HepG2 (cell line): ENCODE measurements at regions not wholly inside any gene's neighbourhood (a gene's known extent, or its start where the extent isn't known, plus 50 kb on each side); places are given as distances from the start of the nearest gene placed in this dataset.

Experiments used
- ATAC-seq: fragments of 200-7000 bp; cut with Tn5 transposase; 3 replicates; pipeline ENCODE4 v1.9.1; 2020; ENCODE audit warnings: mild to moderate bottlenecking, moderate library complexity
- BruUV-seq: library from RNA; stranded (reverse); fragments of 400-500 nt; replicated peaks from 2 replicates; lab custom pipeline; 2021; lab: Mats Ljungman, UMichigan
- CTCF ChIA-PET: fragments of 300-600 bp; formaldehyde crosslinking; extraction: SDS; loops from one replicate; lab custom pipeline; 2021; ENCODE audit warnings: low total read pairs, inconsistent platforms, low intra/inter-chr PET ratio; lab: Yijun Ruan, JAX
- POLR2A ChIA-PET: fragments of 350-600 bp; sonication (Branson Sonifier 250); formaldehyde crosslinking; loops from one replicate; lab custom pipeline; 2020; ENCODE audit warnings: antibody characterized with exemption, inconsistent platforms; lab: Yijun Ruan, JAX
- DNase-seq: peaks from one replicate; pipeline ENCODE4 v3.0.0-alpha.2; 2015; ENCODE audit warnings: low spot score
- FAIRE-seq: peaks from 3 replicates; lab custom pipeline; 2011; peaks lifted over from hg19 to GRCh38; lab: Jason Lieb, UNC
- H2AFZ ChIP-seq: one replicate; pipeline ENCODE4 v1.6.1; 2011; ENCODE audit warnings: low read length, inconsistent platforms
- H3K27ac ChIP-seq: fragments of 300-600 bp; 3 replicates; pipeline ENCODE4 v1.8.0; 2011; ENCODE audit warnings: mixed run types, mild to moderate bottlenecking, mixed read lengths, low read length, inconsistent platforms; ENCODE audit not compliant: insufficient read depth; ENCODE audit errors: extremely low read length
- H3K27me3 ChIP-seq, 2 experiments: fragments of 200-600 bp in 1 of 2; 2 replicates in 1 of 2; 3 replicates in 1 of 2; pipeline versions ENCODE4 v1.6.0 to v1.8.0; 2011; ENCODE audit warnings: low read length in 2 of 2, mild to moderate bottlenecking in 2 of 2, moderate library complexity in 2 of 2, inconsistent platforms in 1 of 2; ENCODE audit not compliant: insufficient read depth in 2 of 2, control insufficient read depth in 1 of 2
- H3K36me3 ChIP-seq, 2 experiments: fragments of 200-600 bp in 1 of 2; replicated peaks in 1 of 2; 2 replicates in 1 of 2; 3 replicates in 1 of 2; pipeline versions ENCODE4 v1.5.1 to v1.8.0; 2011; ENCODE audit warnings: low read length in 2 of 2, inconsistent platforms in 1 of 2; ENCODE audit not compliant: insufficient read depth in 2 of 2, control insufficient read depth in 1 of 2
- H3K4me1 ChIP-seq: 2 replicates; pipeline ENCODE4 v1.5.1; 2012; ENCODE audit warnings: low read length, inconsistent platforms; ENCODE audit not compliant: insufficient read depth
- H3K4me2 ChIP-seq: 2 replicates; pipeline ENCODE4 v1.6.0; 2011; ENCODE audit warnings: low read depth, low read length, inconsistent platforms
- H3K4me3 ChIP-seq, 3 experiments: fragments of 200-600 bp in 1 of 3; sonication (generic), shearing (Covaris generic) in 1 of 3; replicated peaks in 1 of 3; 2 replicates each; pipeline ENCODE4 v1.5.1; 2011 to 2016; ENCODE audit warnings: low read length in 3 of 3, inconsistent platforms in 2 of 3, low read depth in 2 of 3, mild to moderate bottlenecking in 2 of 3, control low read depth in 1 of 3, mixed read lengths in 1 of 3; ENCODE audit not compliant: insufficient read depth in 1 of 3
- H3K79me2 ChIP-seq: one replicate; pipeline ENCODE4 v1.6.1; 2011; ENCODE audit warnings: low read length, inconsistent platforms; ENCODE audit not compliant: insufficient read depth
- H3K9ac ChIP-seq: 2 replicates; pipeline ENCODE4 v1.6.0; 2011; ENCODE audit warnings: mild to moderate bottlenecking, low read depth, low read length, inconsistent platforms; ENCODE audit not compliant: insufficient read depth
- H3K9me3 ChIP-seq: 2 replicates; pipeline ENCODE4 v1.5.1; 2012; ENCODE audit warnings: mild to moderate bottlenecking, low read length
- H4K20me1 ChIP-seq: 2 replicates; pipeline ENCODE4 v1.6.0; 2011; ENCODE audit warnings: inconsistent platforms, mild to moderate bottlenecking, low read length, moderate library complexity; ENCODE audit not compliant: insufficient read depth
- CBX2 ChIP-seq, 2 experiments: fragments of 200-600 bp in 1 of 2; sonication (generic); formaldehyde crosslinking in 1 of 2; IDR thresholded peaks; 2 replicates each; pipeline versions ENCODE4 v1.7.0 to v1.8.1; 2018 to 2022; ENCODE audit warnings: low read depth in 2 of 2, low read length in 1 of 2, mild to moderate bottlenecking in 1 of 2, missing genetic modification reagents in 1 of 2
- CCAR2 ChIP-seq: fragments of 200-400 bp; formaldehyde crosslinking; optimal IDR thresholded peaks from 2 replicates; pipeline ENCODE3; 2018; ENCODE audit warnings: low read depth, mild to moderate bottlenecking, low read length, moderate library complexity
- CEBPZ ChIP-seq: IDR thresholded peaks from 2 replicates; pipeline ENCODE4 v1.6.1; 2012; ENCODE audit warnings: low read length, improper control_type of control experiment
- NKX3-1 ChIP-seq: sonication (generic); formaldehyde crosslinking; IDR thresholded peaks from 2 replicates; pipeline ENCODE4 v1.5.0; 2020; ENCODE audit warnings: missing genetic modification reagents
- PRMT3 ChIP-seq: sonication (generic); formaldehyde crosslinking; IDR thresholded peaks from 2 replicates; pipeline ENCODE4 v1.8.1; 2022; ENCODE audit warnings: low read depth, mild to moderate bottlenecking, moderate library complexity, missing genetic modification reagents, borderline replicate concordance
- PRPF4 ChIP-seq: fragments of 200-400 bp; formaldehyde crosslinking; IDR thresholded peaks from 2 replicates; pipeline ENCODE4 v1.6.1; 2016; ENCODE audit warnings: low read length, low read depth; ENCODE audit not compliant: poor library complexity, severe bottlenecking
- PTBP1 ChIP-seq: fragments of 200-400 bp; formaldehyde crosslinking; IDR thresholded peaks from 2 replicates; pipeline ENCODE4 v1.6.1; 2018; ENCODE audit warnings: low read length, low read depth; ENCODE audit not compliant: poor library complexity, severe bottlenecking
- TBL1XR1 ChIP-seq: fragments of 150-350 bp; IDR thresholded peaks from 2 replicates; pipeline ENCODE4 v1.6.1; 2014; ENCODE audit warnings: borderline replicate concordance, low read length; ENCODE audit not compliant: partially characterized antibody
- U2AF1 ChIP-seq: fragments of 200-400 bp; formaldehyde crosslinking; optimal IDR thresholded peaks from 2 replicates; pipeline ENCODE3; 2017; ENCODE audit warnings: mild to moderate bottlenecking, low read depth, low read length
- XRCC5 ChIP-seq: fragments of 200-400 bp; formaldehyde crosslinking; optimal IDR thresholded peaks from 2 replicates; pipeline ENCODE3; 2017; ENCODE audit warnings: mild to moderate bottlenecking, low read length
- ZNF713 ChIP-seq: sonication (generic); formaldehyde crosslinking; IDR thresholded peaks from 2 replicates; pipeline ENCODE4 v1.4.0; 2020; ENCODE audit warnings: mild to moderate bottlenecking, missing genetic modification reagents
- ZNF777 ChIP-seq: sonication (generic); formaldehyde crosslinking; IDR thresholded peaks from 2 replicates; pipeline ENCODE4 v1.4.0; 2020; ENCODE audit warnings: missing genetic modification reagents
- WGBS: methylation state at CpG from one replicate; pipeline ENCODE4 v1.1.6; 2017; ENCODE audit warnings: low lambda C conversion rate; 5-methylcytosine and 5-hydroxymethylcytosine counted together
- in situ Hi-C: cut with HindIII; loops from 2 replicates; pipeline ENCODE4 v1.10.0; 2017; ENCODE audit warnings: low pct_unique_long_range_greater_than_20kb; ENCODE audit not compliant: extremely low pct_ligation_motif_present
- intact Hi-C: fragments of 100-400 bp; cut with micrococcal nuclease; formaldehyde crosslinking; loops from one replicate; pipeline ENCODE4 v1.10.0; 2022; ENCODE audit not compliant: unreplicated experiment
- TF ChIP-seq, protein P1 (sequence below): IDR thresholded peaks from 2 replicates; pipeline ENCODE4 v1.6.1; 2018; ENCODE audit warnings: missing genetic modification reagents
- TF ChIP-seq, protein P2 (sequence below): sonication (generic); formaldehyde crosslinking; IDR thresholded peaks from 2 replicates; pipeline ENCODE4 v1.4.0; 2020; ENCODE audit warnings: mild to moderate bottlenecking, missing genetic modification reagents

GRCh38 chr13:53123536-53123935 is 94.9 kb downstream of the OLFM4 start:
- no peaks in the 10 kb centered on the region for H3K27me3 ChIP-seq
- no peak for DNase-seq
- no peaks in the 10 kb centered on the region for H3K36me3 ChIP-seq
- no peak for FAIRE-seq
- WGBS, result 0% methylated on average over 3 of the region's 3 CpGs
- POLR2A ChIA-PET, result no interaction called here
- no peaks in the 10 kb centered on the region for H4K20me1 ChIP-seq
- intact Hi-C loops (no loop called here), in situ Hi-C loops (no loop called here)
- H2AFZ ChIP-seq, result no peak overlapping the region
- H3K79me2 ChIP-seq, result no peaks in the 10 kb centered on the region
- no peak overlapping the region for H3K4me3 ChIP-seq
- no peaks in the 10 kb centered on the region for H3K9me3 ChIP-seq
- no peak overlapping the region for H3K9ac ChIP-seq
- BruUV-seq, result no TSS peak
- no peak for TF ChIP-seq U2AF1
- no peaks in the 10 kb centered on the region for H3K4me1 ChIP-seq
- ATAC-seq, result no peak
- H3K27ac ChIP-seq, result no peak overlapping the region
- CTCF ChIA-PET, result no interaction called here
- no peak overlapping the region for H3K4me2 ChIP-seq

DNA sequence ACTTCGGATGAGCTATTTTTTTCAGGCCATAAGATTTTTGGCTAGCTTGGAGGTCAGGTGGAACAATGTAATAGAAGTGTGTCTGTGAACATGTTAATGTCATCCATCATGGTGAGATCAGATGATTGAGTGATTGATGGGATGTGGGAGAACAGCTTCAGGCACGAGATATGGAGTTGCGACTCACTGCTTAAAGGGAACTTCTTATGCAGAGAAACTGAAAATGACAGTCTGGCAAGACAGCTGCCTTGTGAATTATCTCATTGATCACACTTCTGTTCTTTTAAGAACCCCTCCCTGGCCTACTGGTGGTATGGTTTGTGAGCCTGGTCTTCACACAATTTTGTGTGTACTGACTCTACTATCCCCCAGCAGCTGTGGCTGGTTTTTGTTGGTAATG is 96.0 kb downstream of the OLFM4 start:
- FAIRE-seq, result no peak

More for the DNA sequence above, 96.0 kb downstream of the OLFM4 start:
- H3K4me1 ChIP-seq, result no peaks in the 10 kb centered on the region
- H4K20me1 ChIP-seq, result no peaks in the 10 kb centered on the region
- ChIA-PET POLR2A (no interaction called here), CTCF (no interaction called here)
- BruUV-seq, result no TSS peak
- WGBS, result 40% methylated on average over 3 of the region's 3 CpGs
- intact Hi-C loops, result no loop called here
- no peaks in the 10 kb centered on the region for H3K9me3 ChIP-seq
- H3K9ac ChIP-seq, result no peak overlapping the region
- H3K4me2 ChIP-seq, result no peak overlapping the region
- in situ Hi-C loops, result loop anchor here (25.0 kb wide), 1 partner anchor 512 kb away; no protein-coding TSS in a partner anchor
- DNase-seq, result no peak
- H3K79me2 ChIP-seq, result no peaks in the 10 kb centered on the region
- H3K4me3 ChIP-seq, result no peak overlapping the region
- no peak overlapping the region for H3K27ac ChIP-seq
- TF ChIP-seq PRMT3 (CRISPR knock-in tag) (no peak), ZNF777 (CRISPR knock-in tag) (no peak), CCAR2 (no peak), PRPF4 (no peak), NKX3-1 (CRISPR knock-in tag) (no peak), ZNF713 (CRISPR knock-in tag) (no peak), XRCC5 (no peak), PTBP1 (no peak), CBX2 (IDR thresholded peaks at IDR 0.05; ENCODE audit: low read depth, low read length) (no peak), CBX2 (CRISPR knock-in tag; IDR thresholded peaks at IDR 0.05; ENCODE audit: low read depth) (no peak), TBL1XR1 (no peak), CEBPZ (no peak)
- TF ChIP-seq, protein P1, sequence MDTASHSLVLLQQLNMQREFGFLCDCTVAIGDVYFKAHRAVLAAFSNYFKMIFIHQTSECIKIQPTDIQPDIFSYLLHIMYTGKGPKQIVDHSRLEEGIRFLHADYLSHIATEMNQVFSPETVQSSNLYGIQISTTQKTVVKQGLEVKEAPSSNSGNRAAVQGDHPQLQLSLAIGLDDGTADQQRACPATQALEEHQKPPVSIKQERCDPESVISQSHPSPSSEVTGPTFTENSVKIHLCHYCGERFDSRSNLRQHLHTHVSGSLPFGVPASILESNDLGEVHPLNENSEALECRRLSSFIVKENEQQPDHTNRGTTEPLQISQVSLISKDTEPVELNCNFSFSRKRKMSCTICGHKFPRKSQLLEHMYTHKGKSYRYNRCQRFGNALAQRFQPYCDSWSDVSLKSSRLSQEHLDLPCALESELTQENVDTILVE (CRISPR knock-in tag), result no peak
- TF ChIP-seq, protein P2, sequence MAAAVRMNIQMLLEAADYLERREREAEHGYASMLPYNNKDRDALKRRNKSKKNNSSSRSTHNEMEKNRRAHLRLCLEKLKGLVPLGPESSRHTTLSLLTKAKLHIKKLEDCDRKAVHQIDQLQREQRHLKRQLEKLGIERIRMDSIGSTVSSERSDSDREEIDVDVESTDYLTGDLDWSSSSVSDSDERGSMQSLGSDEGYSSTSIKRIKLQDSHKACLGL (CRISPR knock-in tag), result no peak
- no peak overlapping the region for H2AFZ ChIP-seq
- ATAC-seq, result no peak
- H3K36me3 ChIP-seq, result no peaks in the 10 kb centered on the region
- H3K27me3 ChIP-seq, result no peaks in the 10 kb centered on the region
